HCT116 (cell line): ENCODE measurements at regions not wholly inside any gene's neighbourhood (a gene's known extent, or its start where the extent isn't known, plus 50 kb on each side); places are given as distances from the start of the nearest gene placed in this dataset.

Source experiments
- ATAC-seq: fragments of 200-7000 bp; cut with Tn5 transposase; 2 replicates; pipeline ENCODE4 v1.9.1; 2020; ENCODE audit warnings: mild to moderate bottlenecking, moderate library complexity
- BruUV-seq: library from RNA; stranded (reverse); fragments of 400-500 nt; replicated peaks from 2 replicates; lab custom pipeline; 2021; lab: Mats Ljungman, UMichigan
- CTCF ChIA-PET: fragments of 300-600 bp; sonication (Branson Sonifier 250); formaldehyde crosslinking; loops from one replicate; lab custom pipeline; 2021; ENCODE audit warnings: antibody characterized with exemption; lab: Charles Lee
- POLR2A ChIA-PET: fragments of 300-600, 350-600 bp; sonication (Branson Sonifier 250); formaldehyde crosslinking; loops from one replicate; lab custom pipeline; 2021; ENCODE audit warnings: antibody characterized with exemption; lab: Charles Lee
- RAD21 ChIA-PET, 2 experiments: fragments of 300-600 bp; sonication (Branson Sonifier 250); formaldehyde crosslinking; loops; one replicate each; lab custom pipeline; 2023; ENCODE audit warnings: low total read pairs in 2 of 2; ENCODE audit not compliant: uncharacterized antibody in 2 of 2, unreplicated experiment in 2 of 2, low non-redundant PET in 1 of 2; lab: Charles Lee
- DNase-seq: peaks from one replicate; pipeline ENCODE4 v3.0.0-alpha.2; 2010; ENCODE audit warnings: low read depth, low spot score
- H2AFZ ChIP-seq: fragments of 200-600 bp; shearing (Covaris generic), sonication (generic); 2 replicates; pipeline ENCODE4 v1.6.1; 2017; ENCODE audit warnings: low read depth, mixed run types, mixed read lengths, antibody characterized with exemption, low read length; ENCODE audit not compliant: poor library complexity, severe bottlenecking
- H3K27ac ChIP-seq: 2 replicates; pipeline ENCODE4 v1.5.1; 2012; ENCODE audit warnings: low read depth, low read length
- H3K27me3 ChIP-seq: fragments of 200-600 bp; sonication (generic); 2 replicates; pipeline ENCODE4 v1.6.1; 2016; ENCODE audit warnings: mixed run types, low read length, mixed read lengths; ENCODE audit not compliant: insufficient read depth
- H3K36me3 ChIP-seq, 2 experiments: fragments of 200-500 bp in 1 of 2; fragments of 200-600 bp in 1 of 2; sonication (Bioruptor generic) in 1 of 2; sonication (generic) in 1 of 2; 2 replicates each; pipeline versions ENCODE4 v1.5.1 to v1.6.1; 2014 to 2016; ENCODE audit warnings: low read length in 2 of 2, inconsistent platforms in 1 of 2, mixed read lengths in 1 of 2, mixed run types in 1 of 2; ENCODE audit not compliant: insufficient read depth in 2 of 2, control insufficient read depth in 1 of 2
- H3K4me1 ChIP-seq, 2 experiments: fragments of 200-600 bp in 1 of 2; sonication (generic) in 1 of 2; 2 replicates each; pipeline versions ENCODE4 v1.5.1 to v1.6.1; 2012 to 2017; ENCODE audit warnings: low read length in 2 of 2, inconsistent platforms in 1 of 2, mild to moderate bottlenecking in 1 of 2, mixed read lengths in 1 of 2, mixed run types in 1 of 2, moderate library complexity in 1 of 2; ENCODE audit not compliant: insufficient read depth in 2 of 2, control insufficient read depth in 1 of 2
- H3K4me2 ChIP-seq: fragments of 200-600 bp; sonication (generic); 2 replicates; pipeline ENCODE4 v1.6.1; 2017; ENCODE audit warnings: mixed run types, low read length, mixed read lengths
- H3K4me3 ChIP-seq, 2 experiments: fragments of 200-600 bp in 1 of 2; sonication (generic) in 1 of 2; replicated peaks in 1 of 2; 2 replicates each; pipeline ENCODE4 v1.5.1; 2011 to 2016; ENCODE audit warnings: low read length in 2 of 2, control low read depth in 1 of 2, low read depth in 1 of 2, mild to moderate bottlenecking in 1 of 2, mixed read lengths in 1 of 2, mixed run types in 1 of 2
- H3K79me2 ChIP-seq: fragments of 200-600 bp; sonication (generic); 2 replicates; pipeline ENCODE4 v1.6.1; 2017; ENCODE audit warnings: mild to moderate bottlenecking, mixed run types, low read length, moderate library complexity, mixed read lengths; ENCODE audit not compliant: insufficient read depth
- H3K9ac ChIP-seq: fragments of 200-600 bp; sonication (generic); 2 replicates; pipeline ENCODE4 v1.6.1; 2016; ENCODE audit warnings: low read length, mixed read lengths
- H3K9me2 ChIP-seq: fragments of 200-600 bp; sonication (generic), shearing (Covaris generic); 2 replicates; pipeline ENCODE4 v1.6.1; 2017; ENCODE audit warnings: mixed run types, mild to moderate bottlenecking, moderate library complexity; ENCODE audit not compliant: insufficient read depth
- H3K9me3 ChIP-seq, 2 experiments: fragments of 200-500 bp in 1 of 2; fragments of 200-600 bp in 1 of 2; sonication (Bioruptor generic) in 1 of 2; sonication (generic) in 1 of 2; 2 replicates each; pipeline ENCODE4 v1.6.1; 2014 to 2017; ENCODE audit warnings: low read length in 2 of 2, mixed read lengths in 2 of 2, inconsistent platforms in 1 of 2, low read depth in 1 of 2, mild to moderate bottlenecking in 1 of 2, mixed run types in 1 of 2, moderate library complexity in 1 of 2; ENCODE audit not compliant: control insufficient read depth in 1 of 2, insufficient read depth in 1 of 2
- H4K20me1 ChIP-seq: fragments of 200-600 bp; sonication (generic), shearing (Covaris generic); 2 replicates; pipeline ENCODE4 v1.6.1; 2017; ENCODE audit warnings: mixed run types, mild to moderate bottlenecking, moderate library complexity; ENCODE audit not compliant: insufficient read depth
- ATF3 ChIP-seq: IDR thresholded peaks from 2 replicates; pipeline ENCODE4 v1.6.1; 2012
- CBX3 ChIP-seq: IDR thresholded peaks from 2 replicates; pipeline ENCODE4 v1.6.1; 2012; ENCODE audit warnings: low read depth
- CEBPB ChIP-seq: IDR thresholded peaks from 2 replicates; pipeline ENCODE4 v1.6.1; 2012; ENCODE audit warnings: low read depth
- CTCF ChIP-seq, 3 experiments: fragments of 200-600 bp in 1 of 3; sonication (generic) in 1 of 3; IDR thresholded peaks in 2 of 3; conservative IDR thresholded peaks in 1 of 3; 2 replicates each; pipeline ENCODE4 v1.5.1; 2012 to 2017; ENCODE audit warnings: low read depth in 2 of 3, low read length in 2 of 3, antibody characterized with exemption in 1 of 3, borderline replicate concordance in 1 of 3, control low read depth in 1 of 3, mild to moderate bottlenecking in 1 of 3, mixed read lengths in 1 of 3, mixed run types in 1 of 3, moderate library complexity in 1 of 3; ENCODE audit not compliant: insufficient read depth in 1 of 3
- EGR1 ChIP-seq: IDR thresholded peaks from 2 replicates; pipeline ENCODE4 v1.6.1; 2012; ENCODE audit warnings: low read depth
- ELF1 ChIP-seq: IDR thresholded peaks from 2 replicates; pipeline ENCODE4 v1.6.1; 2012; ENCODE audit warnings: low read depth, borderline replicate concordance
- EZH2 ChIP-seq: fragments of 200-600 bp; sonication (generic); IDR thresholded peaks from 2 replicates; pipeline ENCODE4 v1.6.1; 2017; ENCODE audit warnings: antibody characterized with exemption, mixed run types
- EZH2phosphoT487 ChIP-seq: fragments of 200-600 bp; IDR thresholded peaks from 2 replicates; pipeline ENCODE4 v1.6.1; 2018; ENCODE audit warnings: antibody characterized with exemption, borderline replicate concordance
- FOSL1 ChIP-seq: IDR thresholded peaks from 2 replicates; pipeline ENCODE4 v1.6.1; 2012; ENCODE audit warnings: low read depth
- JUND ChIP-seq: IDR thresholded peaks from 2 replicates; pipeline ENCODE4 v1.6.1; 2012
- RAD21 ChIP-seq: IDR thresholded peaks from 2 replicates; pipeline ENCODE4 v1.6.1; 2012; ENCODE audit warnings: low read depth, mild to moderate bottlenecking
- SIN3A ChIP-seq: IDR thresholded peaks from 2 replicates; pipeline ENCODE4 v1.6.1; 2012; ENCODE audit warnings: low read depth
- SP1 ChIP-seq: IDR thresholded peaks from 2 replicates; pipeline ENCODE4 v1.6.1; 2012; ENCODE audit warnings: low read depth
- SRF ChIP-seq: IDR thresholded peaks from 2 replicates; pipeline ENCODE4 v1.6.1; 2012; ENCODE audit warnings: low read depth
- TCF7L2 ChIP-seq: IDR thresholded peaks from 2 replicates; pipeline ENCODE4 v1.7.0; 2011; ENCODE audit warnings: borderline replicate concordance, inconsistent platforms; ENCODE audit not compliant: insufficient read depth, insufficient read length; ENCODE audit errors: extremely low read depth
- ZBTB33 ChIP-seq: IDR thresholded peaks from 2 replicates; pipeline ENCODE4 v1.6.1; 2011; ENCODE audit warnings: mild to moderate bottlenecking, low read length, moderate library complexity; ENCODE audit not compliant: insufficient replicate concordance; ENCODE audit errors: extremely low read depth
- ZFX ChIP-seq: fragments of 450-650 bp; IDR thresholded peaks from 2 replicates; pipeline ENCODE4 v1.6.1; 2017
- ZNF274 ChIP-seq: fragments of 200-500 bp; sonication (Bioruptor generic); IDR thresholded peaks from 2 replicates; pipeline ENCODE4 v1.6.1; 2014; ENCODE audit warnings: mild to moderate bottlenecking, low read depth, low read length, inconsistent platforms
- intact Hi-C: fragments of 100-400 bp; cut with micrococcal nuclease; formaldehyde crosslinking; loops from 2 replicates; pipeline ENCODE4 v1.10.0; 2022
- TF ChIP-seq, protein P1 (sequence below): IDR thresholded peaks from 2 replicates; pipeline ENCODE4 v1.6.1; 2012

- no peaks in the 10 kb centered on the region for H3K27me3 ChIP-seq
Measured at GRCh38 chr2:239753401-239753837, 271.7 kb downstream of the NDUFA10 start.

More at GRCh38 chr2:239753401-239753837, 271.7 kb downstream of the NDUFA10 start:
- ChIA-PET RAD21 (no interaction called here), POLR2A (no interaction called here)
- H3K9ac ChIP-seq, result no peak overlapping the region
- H3K27ac ChIP-seq, result no peak overlapping the region
- peaks cover 0 to 5% of the 10 kb centered on the region in 2 experiments; a peak in 3 of 4 replicates for H3K4me1 ChIP-seq
- no peak overlapping the region for H3K4me2 ChIP-seq
- H3K79me2 ChIP-seq, result no peaks in the 10 kb centered on the region
- no peak overlapping the region for H3K4me3 ChIP-seq
- H4K20me1 ChIP-seq, result no peaks in the 10 kb centered on the region
- no peaks in the 10 kb centered on the region for H3K9me3 ChIP-seq
- intact Hi-C loops, result no loop called here
- BruUV-seq, result no TSS peak
- H2AFZ ChIP-seq, result no peak overlapping the region
- no peak for DNase-seq
- ATAC-seq, result no peak
- H3K9me2 ChIP-seq, result no peaks in the 10 kb centered on the region
- TF ChIP-seq TCF7L2, result no peak
- TF ChIP-seq EGR1, result no peak
- no peak for TF ChIP-seq ZNF274
- no peak for TF ChIP-seq ZFX
- no peak for TF ChIP-seq CBX3
- TF ChIP-seq SP1, result no peak
- no peak for TF ChIP-seq SRF
- no peak for TF ChIP-seq EZH2
- no peak for TF ChIP-seq EZH2phosphoT487
- TF ChIP-seq RAD21, result no peak
- TF ChIP-seq CEBPB, result no peak
- TF ChIP-seq FOSL1, result no peak
- TF ChIP-seq ELF1, result no peak
- no peak for TF ChIP-seq CTCF (IDR thresholded peaks at IDR 0.05 in 2 of 3, conservative IDR thresholded peaks at IDR 0.05 in 1 of 3; ENCODE audit: borderline replicate concordance in 1 of 3, insufficient read depth in 1 of 3, low read depth in 2 of 3, low read length in 2 of 3)
- TF ChIP-seq, protein P1, sequence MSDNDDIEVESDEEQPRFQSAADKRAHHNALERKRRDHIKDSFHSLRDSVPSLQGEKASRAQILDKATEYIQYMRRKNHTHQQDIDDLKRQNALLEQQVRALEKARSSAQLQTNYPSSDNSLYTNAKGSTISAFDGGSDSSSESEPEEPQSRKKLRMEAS, result no peak
- no peak for TF ChIP-seq JUND
- no peak for TF ChIP-seq ZBTB33
- TF ChIP-seq SIN3A, result no peak
- TF ChIP-seq ATF3, result no peak
- TF ChIP-seq, all 23 proteins: peak for 0
- H3K36me3 ChIP-seq, result no peaks in the 10 kb centered on the region
- CTCF ChIA-PET, result no interaction called here
